ENCODE measurements at regions not wholly inside any gene's neighbourhood (a gene's known extent, or its start where the extent isn't known, plus 50 kb on each side); places are given as distances from the start of the nearest gene placed in this dataset.

DNA sequence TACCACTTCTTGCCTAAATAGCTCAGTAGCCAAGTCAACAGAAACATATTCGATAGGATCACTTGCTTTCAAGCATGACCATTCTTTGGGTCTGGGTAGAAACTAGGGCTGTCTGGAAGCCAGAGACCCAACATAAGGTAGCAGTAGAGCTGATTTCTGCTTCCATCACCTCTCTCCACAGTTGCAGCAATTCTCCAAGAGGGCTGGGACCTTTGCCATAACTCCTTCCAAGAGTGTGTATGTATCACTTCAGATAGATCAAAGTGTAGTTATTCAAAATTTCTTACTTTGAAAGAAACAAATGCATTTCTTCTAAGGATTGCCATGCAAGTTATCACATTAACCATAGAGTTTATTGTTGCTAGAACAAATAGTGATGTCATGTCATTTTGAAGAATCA is 172.0 kb upstream of the GALNT5 start:
- Histone ChIP-seq H3K36me3 (ENCODE audit: control insufficient read depth, insufficient read depth, low read length) (no peaks in the 10 kb centered on the region), H3K9me3 (ENCODE audit: control insufficient read depth, low read length) (no peaks in the 10 kb centered on the region), H3K27ac (ENCODE audit: insufficient read depth, low read depth, low read length, poor library complexity, severe bottlenecking) (no peak overlapping the region), H3K4me1 (ENCODE audit: control insufficient read depth, insufficient read depth, low read length) (no peaks in the 10 kb centered on the region), H3K4me3 (ENCODE audit: insufficient read depth, low read depth, low read length) (no peak overlapping the region), H3K27me3 (ENCODE audit: control insufficient read depth, insufficient read depth, low read length, poor library complexity, severe bottlenecking) (no peaks in the 10 kb centered on the region)
- 97 to 100% methylated on average over 1 of the region's 1 CpG for WGBS, 2 experiments

DNA sequence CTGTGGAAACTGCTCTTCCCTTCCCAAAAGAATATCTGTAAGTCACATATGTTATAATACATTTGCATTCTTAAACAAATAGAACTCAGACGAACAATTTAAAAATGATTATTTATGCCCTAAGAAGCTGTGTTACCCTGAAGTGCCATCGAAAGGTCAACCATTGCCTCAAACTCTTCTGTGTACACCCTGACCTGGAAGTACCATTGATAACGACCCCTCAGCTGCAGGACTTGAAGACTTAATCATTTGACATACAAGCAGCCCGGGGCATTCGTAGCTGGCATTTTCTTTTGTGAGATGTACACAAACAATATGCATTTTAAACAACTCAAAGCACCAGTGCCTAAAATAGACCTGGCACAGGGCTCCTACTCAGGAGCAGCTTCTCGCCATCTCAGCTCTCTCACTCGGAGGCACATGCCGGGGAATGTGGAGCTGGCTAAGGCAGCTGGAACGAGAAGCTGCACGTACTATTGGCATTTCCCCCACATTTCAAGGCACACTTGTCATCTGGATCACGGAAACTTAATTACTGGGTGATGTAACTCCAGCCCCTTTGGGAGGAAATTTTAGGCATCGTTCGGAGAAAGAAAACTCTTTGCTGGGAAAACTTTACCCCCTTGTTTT is 170.0 kb upstream of the GALNT5 start:
- no peaks in the 10 kb centered on the region for H3K36me3 ChIP-seq (ENCODE audit: control insufficient read depth, insufficient read depth, low read length)
- no peaks in the 10 kb centered on the region for H3K4me1 ChIP-seq (ENCODE audit: control insufficient read depth, insufficient read depth, low read length)
- no peak overlapping the region for H3K4me3 ChIP-seq (ENCODE audit: insufficient read depth, low read depth, low read length)
- H3K27ac ChIP-seq (ENCODE audit: insufficient read depth, low read depth, low read length, poor library complexity, severe bottlenecking) = no peak overlapping the region
- no peaks in the 10 kb centered on the region for H3K9me3 ChIP-seq (ENCODE audit: control insufficient read depth, low read length)
- H3K27me3 ChIP-seq (ENCODE audit: control insufficient read depth, insufficient read depth, low read length, poor library complexity, severe bottlenecking) = no peaks in the 10 kb centered on the region
- WGBS, 2 experiments = 94 to 95% methylated on average over 13 of the region's 13 CpGs

DNA sequence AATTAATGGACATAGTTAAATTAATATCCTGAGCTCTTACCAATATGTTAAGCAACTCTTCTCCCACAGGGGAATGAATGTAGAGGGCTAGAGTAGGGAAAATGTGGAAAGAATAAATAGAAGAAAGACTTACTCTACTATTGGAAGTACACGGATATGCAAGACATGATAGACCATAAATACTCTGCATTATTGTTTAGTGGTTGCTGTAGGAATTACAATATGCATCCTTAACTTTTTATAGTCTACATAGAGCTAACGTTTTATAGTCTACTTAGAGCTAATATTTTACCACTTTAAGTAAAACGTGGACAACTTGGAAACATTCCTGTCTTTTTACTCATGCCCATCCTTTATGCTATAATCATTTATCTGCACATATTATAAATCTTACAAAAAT is 163.8 kb upstream of the GALNT5 start:
- no peak overlapping the region for H3K4me3 ChIP-seq (ENCODE audit: insufficient read depth, low read depth, low read length)
- H3K4me1 ChIP-seq (ENCODE audit: control insufficient read depth, insufficient read depth, low read length) = no peaks in the 10 kb centered on the region
- WGBS, 2 experiments = 83 to 88% methylated on average over 3 of the region's 3 CpGs
- no peak overlapping the region for H3K27ac ChIP-seq (ENCODE audit: insufficient read depth, low read depth, low read length, poor library complexity, severe bottlenecking)
- H3K27me3 ChIP-seq (ENCODE audit: control insufficient read depth, insufficient read depth, low read length, poor library complexity, severe bottlenecking) = no peaks in the 10 kb centered on the region
- no peaks in the 10 kb centered on the region for H3K9me3 ChIP-seq (ENCODE audit: control insufficient read depth, low read length)
- no peaks in the 10 kb centered on the region for H3K36me3 ChIP-seq (ENCODE audit: control insufficient read depth, insufficient read depth, low read length)

GRCh38 chr2:157105372-157105771 is 152.1 kb upstream of the GALNT5 start:
- Histone ChIP-seq H3K36me3 (ENCODE audit: control insufficient read depth, insufficient read depth, low read length) (no peaks in the 10 kb centered on the region), H3K4me3 (ENCODE audit: insufficient read depth, low read depth, low read length) (no peak overlapping the region), H3K27ac (ENCODE audit: insufficient read depth, low read depth, low read length, poor library complexity, severe bottlenecking) (no peak overlapping the region), H3K4me1 (ENCODE audit: control insufficient read depth, insufficient read depth, low read length) (no peaks in the 10 kb centered on the region), H3K9me3 (ENCODE audit: control insufficient read depth, low read length) (no peaks in the 10 kb centered on the region), H3K27me3 (ENCODE audit: control insufficient read depth, insufficient read depth, low read length, poor library complexity, severe bottlenecking) (no peaks in the 10 kb centered on the region)
- no CpG with 5 or more reads among the region's 1 CpG for WGBS, 2 experiments

DNA sequence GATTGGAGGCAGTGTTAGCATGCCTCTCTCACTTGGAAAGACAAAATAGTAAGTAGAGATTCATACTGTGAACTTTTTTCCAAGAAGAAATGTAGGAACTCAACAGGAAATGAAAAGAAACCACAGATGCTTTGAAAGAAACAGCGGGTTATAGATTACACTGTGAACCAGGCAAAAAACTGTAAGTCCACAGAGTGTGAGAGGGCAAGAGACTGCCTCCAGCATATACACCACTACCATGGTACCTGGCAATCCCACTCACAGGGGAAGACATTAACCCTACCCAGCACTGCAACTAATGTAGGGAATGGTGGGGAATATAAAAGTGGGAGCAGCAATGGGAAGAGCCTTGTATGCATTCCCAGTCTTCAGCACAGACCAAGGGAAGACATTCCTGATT is 150.6 kb upstream of the GALNT5 start:
- H3K9me3 ChIP-seq (ENCODE audit: control insufficient read depth, low read length) = no peaks in the 10 kb centered on the region
- no peak overlapping the region for H3K4me3 ChIP-seq (ENCODE audit: insufficient read depth, low read depth, low read length)
- H3K4me1 ChIP-seq (ENCODE audit: control insufficient read depth, insufficient read depth, low read length) = no peaks in the 10 kb centered on the region
- no peaks in the 10 kb centered on the region for H3K36me3 ChIP-seq (ENCODE audit: control insufficient read depth, insufficient read depth, low read length)
- no peak overlapping the region for H3K27ac ChIP-seq (ENCODE audit: insufficient read depth, low read depth, low read length, poor library complexity, severe bottlenecking)
- no peaks in the 10 kb centered on the region for H3K27me3 ChIP-seq (ENCODE audit: control insufficient read depth, insufficient read depth, low read length, poor library complexity, severe bottlenecking)
- 81 to 100% methylated on average over 1 of the region's 1 CpG for WGBS, 2 experiments

GRCh38 chr2:157107460-157107859 is 150.0 kb upstream of the GALNT5 start:
- Histone ChIP-seq H3K27ac (ENCODE audit: insufficient read depth, low read depth, low read length, poor library complexity, severe bottlenecking) (no peak overlapping the region), H3K27me3 (ENCODE audit: control insufficient read depth, insufficient read depth, low read length, poor library complexity, severe bottlenecking) (no peaks in the 10 kb centered on the region), H3K9me3 (ENCODE audit: control insufficient read depth, low read length) (no peaks in the 10 kb centered on the region), H3K4me1 (ENCODE audit: control insufficient read depth, insufficient read depth, low read length) (no peaks in the 10 kb centered on the region), H3K4me3 (ENCODE audit: insufficient read depth, low read depth, low read length) (no peak overlapping the region), H3K36me3 (ENCODE audit: control insufficient read depth, insufficient read depth, low read length) (no peaks in the 10 kb centered on the region)
- WGBS, 2 experiments = 94 to 98% methylated on average over 1 of the region's 1 CpG

GRCh38 chr2:157107877-157108276 is 149.6 kb upstream of the GALNT5 start:
- 90 to 97% methylated on average over 2 of the region's 2 CpGs for WGBS, 2 experiments
- no peaks in the 10 kb centered on the region for H3K9me3 ChIP-seq (ENCODE audit: control insufficient read depth, low read length)
- H3K36me3 ChIP-seq (ENCODE audit: control insufficient read depth, insufficient read depth, low read length) = no peaks in the 10 kb centered on the region
- no peak overlapping the region for H3K27ac ChIP-seq (ENCODE audit: insufficient read depth, low read depth, low read length, poor library complexity, severe bottlenecking)
- H3K4me1 ChIP-seq (ENCODE audit: control insufficient read depth, insufficient read depth, low read length) = no peaks in the 10 kb centered on the region
- no peak overlapping the region for H3K4me3 ChIP-seq (ENCODE audit: insufficient read depth, low read depth, low read length)
- no peaks in the 10 kb centered on the region for H3K27me3 ChIP-seq (ENCODE audit: control insufficient read depth, insufficient read depth, low read length, poor library complexity, severe bottlenecking)

GRCh38 chr2:157122776-157123175 is 134.7 kb upstream of the GALNT5 start:
- H3K9me3 ChIP-seq (ENCODE audit: control insufficient read depth, low read length) = no peaks in the 10 kb centered on the region
- H3K4me3 ChIP-seq (ENCODE audit: insufficient read depth, low read depth, low read length) = no peak overlapping the region
- no peaks in the 10 kb centered on the region for H3K36me3 ChIP-seq (ENCODE audit: control insufficient read depth, insufficient read depth, low read length)
- no peak overlapping the region for H3K27ac ChIP-seq (ENCODE audit: insufficient read depth, low read depth, low read length, poor library complexity, severe bottlenecking)
- no peaks in the 10 kb centered on the region for H3K27me3 ChIP-seq (ENCODE audit: control insufficient read depth, insufficient read depth, low read length, poor library complexity, severe bottlenecking)
- 89 to 95% methylated on average over 6 of the region's 6 CpGs for WGBS, 2 experiments
- H3K4me1 ChIP-seq (ENCODE audit: control insufficient read depth, insufficient read depth, low read length) = no peaks in the 10 kb centered on the region

- Histone ChIP-seq H3K27me3 (ENCODE audit: control insufficient read depth, insufficient read depth, low read length, poor library complexity, severe bottlenecking) (no peaks in the 10 kb centered on the region), H3K27ac (ENCODE audit: insufficient read depth, low read depth, low read length, poor library complexity, severe bottlenecking) (no peak overlapping the region), H3K4me3 (ENCODE audit: insufficient read depth, low read depth, low read length) (no peak overlapping the region), H3K36me3 (ENCODE audit: control insufficient read depth, insufficient read depth, low read length) (no peaks in the 10 kb centered on the region), H3K9me3 (ENCODE audit: control insufficient read depth, low read length) (no peaks in the 10 kb centered on the region), H3K4me1 (ENCODE audit: control insufficient read depth, insufficient read depth, low read length) (no peaks in the 10 kb centered on the region)
- whole genome bisulfite sequencing, 2 experiments = 48 to 50% methylated on average over 2 of the region's 2 CpGs
Measured at GRCh38 chr2:157124731-157125130, 132.8 kb upstream of the GALNT5 start.

GRCh38 chr2:157125685-157126084 is 131.8 kb upstream of the GALNT5 start:
- Histone ChIP-seq H3K9me3 (ENCODE audit: control insufficient read depth, low read length) (no peaks in the 10 kb centered on the region), H3K4me1 (ENCODE audit: control insufficient read depth, insufficient read depth, low read length) (no peaks in the 10 kb centered on the region), H3K36me3 (ENCODE audit: control insufficient read depth, insufficient read depth, low read length) (no peaks in the 10 kb centered on the region), H3K27ac (ENCODE audit: insufficient read depth, low read depth, low read length, poor library complexity, severe bottlenecking) (no peak overlapping the region), H3K4me3 (ENCODE audit: insufficient read depth, low read depth, low read length) (no peak overlapping the region), H3K27me3 (ENCODE audit: control insufficient read depth, insufficient read depth, low read length, poor library complexity, severe bottlenecking) (no peaks in the 10 kb centered on the region)
- 89 to 100% methylated on average over 1 of the region's 1 CpG for WGBS, 2 experiments

All from ectodermal cell (in vitro differentiated cells).